ENCODE measurements at regions not wholly inside any gene's neighbourhood (a gene's known extent, or its start where the extent isn't known, plus 50 kb on each side); places are given as distances from the start of the nearest gene placed in this dataset.

DNA sequence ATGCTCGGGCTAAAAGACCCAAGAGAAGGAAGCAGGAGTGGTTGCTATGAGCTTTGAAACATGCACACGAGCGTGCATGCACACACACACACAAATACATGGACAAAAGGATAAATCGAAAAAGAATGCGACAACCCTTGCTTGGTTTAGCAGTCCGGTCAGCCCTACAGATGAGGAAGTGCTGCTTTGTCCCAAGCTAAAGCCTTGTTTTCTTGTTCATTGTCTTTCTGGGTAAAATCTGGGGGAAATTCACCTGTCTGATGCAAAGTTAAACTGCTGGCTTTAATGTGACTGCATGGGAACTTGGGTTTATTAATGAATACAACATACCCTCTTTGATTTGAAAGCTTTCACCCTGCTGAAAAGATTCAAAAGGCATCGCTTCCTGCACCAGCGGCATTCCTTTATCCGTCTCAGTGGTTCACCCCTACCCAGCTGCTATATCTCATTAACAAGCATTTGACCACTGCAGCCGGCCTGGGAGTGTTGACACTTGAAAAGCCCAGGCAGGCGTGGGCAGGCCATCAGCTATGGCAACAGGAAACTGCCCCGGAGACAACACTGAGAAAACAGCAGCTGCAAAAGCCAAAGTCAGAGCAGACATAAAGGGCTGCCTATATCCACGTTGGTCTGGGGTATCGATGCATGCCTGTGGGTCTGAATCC is 301.7 kb downstream of the NDFIP2 start:
- TF ChIP-seq, protein P1, sequence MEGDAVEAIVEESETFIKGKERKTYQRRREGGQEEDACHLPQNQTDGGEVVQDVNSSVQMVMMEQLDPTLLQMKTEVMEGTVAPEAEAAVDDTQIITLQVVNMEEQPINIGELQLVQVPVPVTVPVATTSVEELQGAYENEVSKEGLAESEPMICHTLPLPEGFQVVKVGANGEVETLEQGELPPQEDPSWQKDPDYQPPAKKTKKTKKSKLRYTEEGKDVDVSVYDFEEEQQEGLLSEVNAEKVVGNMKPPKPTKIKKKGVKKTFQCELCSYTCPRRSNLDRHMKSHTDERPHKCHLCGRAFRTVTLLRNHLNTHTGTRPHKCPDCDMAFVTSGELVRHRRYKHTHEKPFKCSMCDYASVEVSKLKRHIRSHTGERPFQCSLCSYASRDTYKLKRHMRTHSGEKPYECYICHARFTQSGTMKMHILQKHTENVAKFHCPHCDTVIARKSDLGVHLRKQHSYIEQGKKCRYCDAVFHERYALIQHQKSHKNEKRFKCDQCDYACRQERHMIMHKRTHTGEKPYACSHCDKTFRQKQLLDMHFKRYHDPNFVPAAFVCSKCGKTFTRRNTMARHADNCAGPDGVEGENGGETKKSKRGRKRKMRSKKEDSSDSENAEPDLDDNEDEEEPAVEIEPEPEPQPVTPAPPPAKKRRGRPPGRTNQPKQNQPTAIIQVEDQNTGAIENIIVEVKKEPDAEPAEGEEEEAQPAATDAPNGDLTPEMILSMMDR (IDR thresholded peaks at IDR 0.05): no peak
- TF ChIP-seq POLR2A (IDR thresholded peaks at IDR 0.05; ENCODE audit: low read depth) (no peak), EP300 (IDR thresholded peaks at IDR 0.05) (no peak), POLR2AphosphoS5 (IDR thresholded peaks at IDR 0.05) (no peak)

Measured in esophagus muscularis mucosa (tissue), 4 donors.